Thyroid gland (tissue), 4 donors: ENCODE measurements at regions not wholly inside any gene's neighbourhood (a gene's known extent, or its start where the extent isn't known, plus 50 kb on each side); places are given as distances from the start of the nearest gene placed in this dataset.

ENCODE experiments used
- CTCF ChIP-seq, 6 experiments: fragments of 200-600 bp in 3 of 6; fragments of 450-650 bp in 3 of 6; sonication (generic) in 3 of 6; IDR thresholded peaks; one replicate each; pipeline ENCODE4 v1.5.1; 2016 to 2019; ENCODE audit warnings: antibody characterized with exemption in 6 of 6, mild to moderate bottlenecking in 2 of 6, inconsistent platforms in 1 of 6, moderate library complexity in 1 of 6
- POLR2A ChIP-seq, 2 donors: fragments of 450-650 bp; IDR thresholded peaks; one replicate each; pipeline ENCODE4 v1.6.1; 2017; ENCODE audit warnings: antibody characterized with exemption in 2 of 2, mild to moderate bottlenecking in 2 of 2, moderate library complexity in 1 of 2

DNA sequence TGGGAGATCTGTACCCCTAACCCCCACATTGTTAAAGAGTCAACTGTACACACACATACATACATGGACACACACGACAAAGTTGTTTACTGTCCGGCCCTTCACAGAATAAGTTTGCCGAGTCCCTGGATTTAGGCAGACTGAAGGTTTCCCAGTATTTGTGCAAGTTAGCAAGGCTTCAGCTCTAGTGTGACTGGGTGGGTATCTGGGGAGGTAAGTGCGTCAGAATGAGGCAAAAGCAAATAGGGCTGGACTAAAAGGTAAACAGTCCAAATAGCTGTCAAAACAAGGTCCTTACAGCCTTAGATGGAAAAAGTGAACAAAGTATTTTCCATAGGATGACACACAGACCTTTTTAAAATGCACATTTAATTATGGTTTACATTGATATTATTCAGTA is 228.4 kb upstream of the UFM1 start:
- TF ChIP-seq POLR2A (IDR thresholded peaks at IDR 0.05) (no peak), CTCF (IDR thresholded peaks at IDR 0.05) (no peak)
